ENCODE measurements at regions not wholly inside any gene's neighbourhood (a gene's known extent, or its start where the extent isn't known, plus 50 kb on each side); places are given as distances from the start of the nearest gene placed in this dataset.

DNA sequence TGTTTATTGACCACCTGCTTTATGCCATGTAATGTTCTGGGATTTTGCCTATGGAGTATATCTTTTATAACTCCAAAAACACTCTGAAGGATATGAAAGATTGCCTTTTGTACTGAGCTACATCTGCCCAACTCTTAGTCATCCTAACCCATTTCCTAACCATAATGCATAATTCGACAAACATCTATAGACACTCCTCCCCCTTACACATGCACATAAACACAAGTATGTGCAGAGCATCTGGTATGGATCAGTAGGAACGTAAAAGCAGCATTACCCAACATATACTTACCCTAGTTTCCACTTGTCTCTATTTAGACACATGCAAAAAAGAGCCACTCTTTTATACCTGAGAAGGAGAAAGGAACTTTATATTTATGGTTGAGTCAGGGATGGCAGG, 272.8 kb downstream of the FAM76B start:
- Histone ChIP-seq H3K4me3 (replicated peaks in 1 of 3; ENCODE audit: insufficient read depth in 1 of 3, low read depth in 1 of 3, low read length in 3 of 3) (no peak overlapping the region), H3K9ac (replicated peaks; ENCODE audit: extremely low read depth, insufficient read depth, low read length) (no peak overlapping the region), H3K4me2 (ENCODE audit: insufficient read depth, low read length) (no peak overlapping the region), H3K27me3 (ENCODE audit: control insufficient read depth in 2 of 2, insufficient read depth in 2 of 2, low read length in 2 of 2) (no peaks in the 10 kb centered on the region), H3K4me1 (ENCODE audit: control insufficient read depth, extremely low read depth, insufficient read depth, low read length) (no peaks in the 10 kb centered on the region), H3K9me3 (replicated peaks; ENCODE audit: control insufficient read depth, insufficient read depth, low read length) (no peaks in the 10 kb centered on the region), H3K9me1 (replicated peaks; ENCODE audit: control insufficient read depth, extremely low read depth, insufficient read depth, low read length) (no peaks in the 10 kb centered on the region), H3K79me2 (ENCODE audit: control insufficient read depth, insufficient read depth, low read length) (no peaks in the 10 kb centered on the region), H3K36me3 (ENCODE audit: control insufficient read depth in 2 of 2, extremely low read depth in 1 of 2, insufficient read depth in 2 of 2, low read length in 2 of 2) (no peaks in the 10 kb centered on the region), H3K27ac (ENCODE audit: insufficient read depth, low read depth, low read length) (no peak overlapping the region), H2AFZ (ENCODE audit: low read depth, low read length) (no peak overlapping the region), H4K20me1 (replicated peaks; ENCODE audit: control insufficient read depth, extremely low read depth, insufficient read depth, low read length) (no peaks in the 10 kb centered on the region)
- TF ChIP-seq JUN (IDR thresholded peaks at IDR 0.05; ENCODE audit: borderline replicate concordance, insufficient read depth, insufficient read length, low read depth) (no peak), MYC (IDR thresholded peaks at IDR 0.05; ENCODE audit: low read depth, low read length) (no peak)
- POLR2A ChIA-PET = no interaction called here
- intact Hi-C loops (cut with micrococcal nuclease) = no loop called here
- no peak for FAIRE-seq
- CTCF ChIA-PET = interaction anchor here (1.0 kb wide), 1 partner anchor 8 kb away, joined by 3 read pairs; no protein-coding TSS in a partner anchor
- no TSS peak for BruUV-seq (replicated peaks)
- no peak for DNase-seq (ENCODE audit: low read depth, low spot score)
- dilution Hi-C loops (cut with MboI; ENCODE audit: extremely low pct_ligation_motif_present, low sequenced_read_pairs) = no loop called here

DNA sequence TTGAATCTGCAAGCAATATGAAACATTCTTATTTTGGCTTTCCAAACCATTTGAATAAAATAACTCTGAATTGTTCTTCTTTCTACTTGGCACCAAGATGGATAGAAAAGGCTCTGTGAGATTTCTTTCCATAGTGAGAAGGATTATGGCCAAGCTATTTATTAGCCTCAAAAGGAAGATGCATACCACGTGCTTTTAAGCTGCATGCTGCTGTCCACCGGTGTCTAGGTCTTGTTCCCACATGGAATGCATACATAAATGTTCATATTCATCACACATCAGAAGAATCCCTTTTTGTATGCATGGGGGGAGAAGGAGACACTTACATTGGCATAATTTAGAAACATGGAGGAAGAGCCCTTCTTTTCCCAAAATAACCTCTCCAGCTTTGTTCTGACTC, 273.4 kb downstream of the FAM76B start:
- Histone ChIP-seq H3K4me3 (replicated peaks in 1 of 3; ENCODE audit: insufficient read depth in 1 of 3, low read depth in 1 of 3, low read length in 3 of 3) (no peak overlapping the region), H3K9me3 (replicated peaks; ENCODE audit: control insufficient read depth, insufficient read depth, low read length) (no peaks in the 10 kb centered on the region), H3K4me2 (ENCODE audit: insufficient read depth, low read length) (no peak overlapping the region), H3K36me3 (ENCODE audit: control insufficient read depth in 2 of 2, extremely low read depth in 1 of 2, insufficient read depth in 2 of 2, low read length in 2 of 2) (no peaks in the 10 kb centered on the region), H4K20me1 (replicated peaks; ENCODE audit: control insufficient read depth, extremely low read depth, insufficient read depth, low read length) (no peaks in the 10 kb centered on the region), H3K9ac (replicated peaks; ENCODE audit: extremely low read depth, insufficient read depth, low read length) (no peak overlapping the region), H2AFZ (ENCODE audit: low read depth, low read length) (no peak overlapping the region), H3K4me1 (ENCODE audit: control insufficient read depth, extremely low read depth, insufficient read depth, low read length) (no peaks in the 10 kb centered on the region), H3K27ac (ENCODE audit: insufficient read depth, low read depth, low read length) (no peak overlapping the region), H3K9me1 (replicated peaks; ENCODE audit: control insufficient read depth, extremely low read depth, insufficient read depth, low read length) (no peaks in the 10 kb centered on the region), H3K79me2 (ENCODE audit: control insufficient read depth, insufficient read depth, low read length) (no peaks in the 10 kb centered on the region), H3K27me3 (ENCODE audit: control insufficient read depth in 2 of 2, insufficient read depth in 2 of 2, low read length in 2 of 2) (no peaks in the 10 kb centered on the region)
- no TSS peak for BruUV-seq (replicated peaks)
- ChIA-PET CTCF (interaction anchor here (1.0 kb wide), 1 partner anchor 8 kb away, joined by 3 read pairs; no protein-coding TSS in a partner anchor), POLR2A (no interaction called here)
- intact Hi-C loops (cut with micrococcal nuclease) = no loop called here
- FAIRE-seq (no peak), DNase-seq (ENCODE audit: low read depth, low spot score) (no peak)
- TF ChIP-seq FOS (IDR thresholded peaks at IDR 0.05; ENCODE audit: borderline replicate concordance, insufficient read depth, low read length) (no peak), EZH2 (IDR thresholded peaks at IDR 0.05; ENCODE audit: borderline replicate concordance, low read depth, low read length, severe bottlenecking) (no peak), MYC (IDR thresholded peaks at IDR 0.05; ENCODE audit: low read depth, low read length) (no peak), POLR2AphosphoS5 (IDR thresholded peaks at IDR 0.05; ENCODE audit: insufficient read depth, low read depth, low read length) (no peak), JUN (IDR thresholded peaks at IDR 0.05; ENCODE audit: borderline replicate concordance, insufficient read depth, insufficient read length, low read depth) (no peak), POLR2A (IDR thresholded peaks at IDR 0.05; ENCODE audit: low read depth, low read length) (no peak), GATA2 (IDR thresholded peaks at IDR 0.05; ENCODE audit: insufficient read depth, insufficient read length, low read depth, low read length) (no peak)
- TF ChIP-seq, protein P1, sequence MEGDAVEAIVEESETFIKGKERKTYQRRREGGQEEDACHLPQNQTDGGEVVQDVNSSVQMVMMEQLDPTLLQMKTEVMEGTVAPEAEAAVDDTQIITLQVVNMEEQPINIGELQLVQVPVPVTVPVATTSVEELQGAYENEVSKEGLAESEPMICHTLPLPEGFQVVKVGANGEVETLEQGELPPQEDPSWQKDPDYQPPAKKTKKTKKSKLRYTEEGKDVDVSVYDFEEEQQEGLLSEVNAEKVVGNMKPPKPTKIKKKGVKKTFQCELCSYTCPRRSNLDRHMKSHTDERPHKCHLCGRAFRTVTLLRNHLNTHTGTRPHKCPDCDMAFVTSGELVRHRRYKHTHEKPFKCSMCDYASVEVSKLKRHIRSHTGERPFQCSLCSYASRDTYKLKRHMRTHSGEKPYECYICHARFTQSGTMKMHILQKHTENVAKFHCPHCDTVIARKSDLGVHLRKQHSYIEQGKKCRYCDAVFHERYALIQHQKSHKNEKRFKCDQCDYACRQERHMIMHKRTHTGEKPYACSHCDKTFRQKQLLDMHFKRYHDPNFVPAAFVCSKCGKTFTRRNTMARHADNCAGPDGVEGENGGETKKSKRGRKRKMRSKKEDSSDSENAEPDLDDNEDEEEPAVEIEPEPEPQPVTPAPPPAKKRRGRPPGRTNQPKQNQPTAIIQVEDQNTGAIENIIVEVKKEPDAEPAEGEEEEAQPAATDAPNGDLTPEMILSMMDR (IDR thresholded peaks at IDR 0.05; ENCODE audit: extremely low read depth in 1 of 2, insufficient read depth in 1 of 2, low read depth in 1 of 2, low read length in 2 of 2) = no peak
- TF ChIP-seq, protein P2, sequence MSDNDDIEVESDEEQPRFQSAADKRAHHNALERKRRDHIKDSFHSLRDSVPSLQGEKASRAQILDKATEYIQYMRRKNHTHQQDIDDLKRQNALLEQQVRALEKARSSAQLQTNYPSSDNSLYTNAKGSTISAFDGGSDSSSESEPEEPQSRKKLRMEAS (IDR thresholded peaks at IDR 0.05; ENCODE audit: insufficient read depth, insufficient read length) = no peak
- dilution Hi-C loops (cut with MboI; ENCODE audit: extremely low pct_ligation_motif_present, low sequenced_read_pairs) = no loop called here

Measured in endothelial cell of umbilical vein (primary cell).